Tibial nerve (tissue), 3 donors: ENCODE measurements at regions not wholly inside any gene's neighbourhood (a gene's known extent, or its start where the extent isn't known, plus 50 kb on each side); places are given as distances from the start of the nearest gene placed in this dataset.

Source experiments
- CTCF ChIP-seq, 5 experiments: fragments of 200-600 bp in 3 of 5; fragments of 450-650 bp in 2 of 5; sonication (generic) in 3 of 5; IDR thresholded peaks; one replicate each; pipeline ENCODE4 v1.5.1; 2016 to 2019; ENCODE audit warnings: antibody characterized with exemption in 5 of 5, mild to moderate bottlenecking in 3 of 5, moderate library complexity in 2 of 5
- POLR2A ChIP-seq, 2 donors: fragments of 450-650 bp; IDR thresholded peaks; one replicate each; pipeline ENCODE4 v1.6.1; 2017; ENCODE audit warnings: antibody characterized with exemption in 2 of 2, mild to moderate bottlenecking in 2 of 2, moderate library complexity in 2 of 2

GRCh38 chr10:90372451-90372850 lies 485.4 kb downstream of the HTR7 start:
- no peak for TF ChIP-seq CTCF (IDR thresholded peaks at IDR 0.05)
- no peak for TF ChIP-seq POLR2A (IDR thresholded peaks at IDR 0.05)
